ENCODE measurements at regions not wholly inside any gene's neighbourhood (a gene's known extent, or its start where the extent isn't known, plus 50 kb on each side); places are given as distances from the start of the nearest gene placed in this dataset.
"Not testable (repeated sequence)": the region's sequence is repeated elsewhere in the genome, so short reads cannot be mapped to it uniquely, and the experiment has no call there.

- DNase-seq, result no peak
Observed at GRCh38 chr7:45269192-45269591, 111.6 kb downstream of the RAMP3 start.

GRCh38 chr7:45278763-45279398 lies 121.3 kb downstream of the RAMP3 start:
- no peak for DNase-seq

- DNase-seq, result not testable (repeated sequence)
Observed at GRCh38 chr7:45289611-45290010, 132.0 kb downstream of the RAMP3 start.

GRCh38 chr7:45290880-45291279 lies 133.3 kb downstream of the RAMP3 start:
- no peak for DNase-seq

- DNase-seq, result no peak
Observed at GRCh38 chr7:45292481-45292880, 134.9 kb downstream of the RAMP3 start.

GRCh38 chr7:45293295-45293942 lies 135.8 kb downstream of the RAMP3 start:
- no peak for DNase-seq

- DNase-seq, result no peak
Observed at GRCh38 chr7:45294559-45294958, 137.0 kb downstream of the RAMP3 start.

- DNase-seq, result no peak
Observed at GRCh38 chr7:45295222-45295621, 137.6 kb downstream of the RAMP3 start.

- no peak for DNase-seq
Observed at GRCh38 chr7:45296748-45297147, 139.2 kb downstream of the RAMP3 start.

- no peak for DNase-seq
Observed at GRCh38 chr7:45306752-45307305, 149.2 kb downstream of the RAMP3 start.

- no peak for DNase-seq
Observed at GRCh38 chr7:45311597-45311996, 154.0 kb downstream of the RAMP3 start.

- not testable (repeated sequence) for DNase-seq
Observed at GRCh38 chr7:45315512-45315911, 157.9 kb downstream of the RAMP3 start.

- no peak for DNase-seq
Observed at GRCh38 chr7:45324683-45325237, 167.2 kb downstream of the RAMP3 start.

GRCh38 chr7:45325378-45325777 lies 167.8 kb downstream of the RAMP3 start:
- no peak for DNase-seq

- DNase-seq, result no peak
Observed at GRCh38 chr7:45328403-45328981, 170.9 kb downstream of the RAMP3 start.

GRCh38 chr7:45331563-45331962 lies 174.0 kb downstream of the RAMP3 start:
- no peak for DNase-seq

GRCh38 chr7:45335024-45335423 lies 177.4 kb downstream of the RAMP3 start:
- DNase-seq, result not testable (repeated sequence)

- DNase-seq, result no peak
Observed at GRCh38 chr7:45342236-45342635, 184.6 kb downstream of the RAMP3 start.

- no peak for DNase-seq
Observed at GRCh38 chr7:45343746-45344145, 186.2 kb downstream of the RAMP3 start.

GRCh38 chr7:45347804-45348203 lies 190.2 kb downstream of the RAMP3 start:
- no peak for DNase-seq

- DNase-seq, result no peak
Observed at GRCh38 chr7:45349090-45349489, 191.5 kb downstream of the RAMP3 start.

- DNase-seq, result no peak
Observed at GRCh38 chr7:45350896-45351295, 193.3 kb downstream of the RAMP3 start.

- no peak for DNase-seq
Observed at GRCh38 chr7:45358287-45358686, 200.7 kb downstream of the RAMP3 start.

GRCh38 chr7:45359250-45359649 lies 201.7 kb downstream of the RAMP3 start:
- DNase-seq, result no peak
